ENCODE measurements at regions not wholly inside any gene's neighbourhood (a gene's known extent, or its start where the extent isn't known, plus 50 kb on each side); places are given as distances from the start of the nearest gene placed in this dataset.

DNA sequence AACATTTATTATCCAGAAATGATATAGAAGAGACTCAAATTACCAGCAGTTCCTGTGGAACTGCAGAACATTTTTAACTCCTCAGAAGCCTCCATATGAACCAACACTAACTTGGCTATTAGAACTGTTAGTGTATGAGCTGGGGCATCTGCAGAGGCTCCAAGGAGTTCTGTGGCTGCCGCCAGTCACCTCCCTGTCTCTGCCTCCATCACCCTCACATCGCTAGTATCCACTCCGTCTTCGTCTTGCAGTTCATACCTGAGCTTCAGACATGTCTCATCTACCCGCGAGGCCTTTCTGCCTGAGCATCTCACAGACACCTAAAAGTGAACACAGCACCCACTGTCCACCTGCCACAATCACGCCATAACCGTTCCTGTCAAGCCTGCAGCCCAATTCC, 89.5 kb upstream of the CST7 start:
- Histone ChIP-seq H3K4me1 (ENCODE audit: control insufficient read depth, low read length) (no peaks in the 10 kb centered on the region), H3K4me3 (ENCODE audit: low read length) (no peak overlapping the region), H3F3A (ENCODE audit: control insufficient read depth, insufficient read depth) (no peaks in the 10 kb centered on the region), H3K79me2 (ENCODE audit: control insufficient read depth, low read length) (no peaks in the 10 kb centered on the region), H3K9me2 (replicated peaks; ENCODE audit: control insufficient read depth, low read length) (no peaks in the 10 kb centered on the region), H3K27me3 (ENCODE audit: control insufficient read depth, low read length) (no peaks in the 10 kb centered on the region), H3K36me3 (ENCODE audit: control insufficient read depth, low read length) (no peaks in the 10 kb centered on the region), H3K4me2 (ENCODE audit: low read length) (no peak overlapping the region), H3K9me3 (ENCODE audit: control insufficient read depth, insufficient read depth, low read length) (peaks cover 10% of the 10 kb centered on the region), H3K27ac (ENCODE audit: low read depth, low read length) (no peak overlapping the region), H4K20me1 (ENCODE audit: control insufficient read depth, insufficient read depth, low read depth, low read length) (no peaks in the 10 kb centered on the region)
- TF ChIP-seq, protein P1, sequence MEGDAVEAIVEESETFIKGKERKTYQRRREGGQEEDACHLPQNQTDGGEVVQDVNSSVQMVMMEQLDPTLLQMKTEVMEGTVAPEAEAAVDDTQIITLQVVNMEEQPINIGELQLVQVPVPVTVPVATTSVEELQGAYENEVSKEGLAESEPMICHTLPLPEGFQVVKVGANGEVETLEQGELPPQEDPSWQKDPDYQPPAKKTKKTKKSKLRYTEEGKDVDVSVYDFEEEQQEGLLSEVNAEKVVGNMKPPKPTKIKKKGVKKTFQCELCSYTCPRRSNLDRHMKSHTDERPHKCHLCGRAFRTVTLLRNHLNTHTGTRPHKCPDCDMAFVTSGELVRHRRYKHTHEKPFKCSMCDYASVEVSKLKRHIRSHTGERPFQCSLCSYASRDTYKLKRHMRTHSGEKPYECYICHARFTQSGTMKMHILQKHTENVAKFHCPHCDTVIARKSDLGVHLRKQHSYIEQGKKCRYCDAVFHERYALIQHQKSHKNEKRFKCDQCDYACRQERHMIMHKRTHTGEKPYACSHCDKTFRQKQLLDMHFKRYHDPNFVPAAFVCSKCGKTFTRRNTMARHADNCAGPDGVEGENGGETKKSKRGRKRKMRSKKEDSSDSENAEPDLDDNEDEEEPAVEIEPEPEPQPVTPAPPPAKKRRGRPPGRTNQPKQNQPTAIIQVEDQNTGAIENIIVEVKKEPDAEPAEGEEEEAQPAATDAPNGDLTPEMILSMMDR (IDR thresholded peaks at IDR 0.05; ENCODE audit: low read depth, low read length, poor library complexity, severe bottlenecking): no peak
- no peak for TF ChIP-seq EZH2phosphoT487 (IDR thresholded peaks at IDR 0.05; ENCODE audit: borderline replicate concordance, low read length)

DNA sequence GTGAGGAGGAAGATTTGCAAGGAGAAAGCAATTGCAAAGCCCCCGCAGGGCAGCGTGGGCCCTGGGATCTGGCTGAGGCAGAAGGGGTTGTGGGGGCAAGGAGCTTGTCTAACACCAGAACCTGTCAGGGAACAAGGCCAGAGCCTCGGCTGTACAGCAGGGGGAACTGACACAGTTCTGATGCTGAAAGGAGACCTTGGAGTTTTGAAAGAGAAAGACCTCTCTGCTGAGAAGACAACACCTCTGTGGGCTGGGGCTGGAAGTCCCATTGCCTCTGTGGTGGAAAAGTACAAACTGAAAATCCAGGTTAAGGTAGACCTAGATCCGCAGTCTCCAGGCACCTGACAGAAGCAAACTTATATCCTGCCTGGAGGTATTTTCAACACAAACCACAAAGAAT, 86.9 kb upstream of the CST7 start:
- Histone ChIP-seq H3K79me2 (ENCODE audit: control insufficient read depth, low read length) (no peaks in the 10 kb centered on the region), H3K27me3 (ENCODE audit: control insufficient read depth, low read length) (no peaks in the 10 kb centered on the region), H3K4me2 (ENCODE audit: low read length) (no peak overlapping the region), H3F3A (ENCODE audit: control insufficient read depth, insufficient read depth) (no peaks in the 10 kb centered on the region), H3K9me2 (replicated peaks; ENCODE audit: control insufficient read depth, low read length) (no peaks in the 10 kb centered on the region), H3K36me3 (ENCODE audit: control insufficient read depth, low read length) (no peaks in the 10 kb centered on the region), H3K4me3 (ENCODE audit: low read length) (no peak overlapping the region), H3K27ac (ENCODE audit: low read depth, low read length) (no peak overlapping the region), H4K20me1 (ENCODE audit: control insufficient read depth, insufficient read depth, low read depth, low read length) (no peaks in the 10 kb centered on the region), H3K9me3 (ENCODE audit: control insufficient read depth, insufficient read depth, low read length) (peaks cover 18% of the 10 kb centered on the region), H3K4me1 (ENCODE audit: control insufficient read depth, low read length) (no peaks in the 10 kb centered on the region)
- no peak for TF ChIP-seq EZH2phosphoT487 (IDR thresholded peaks at IDR 0.05; ENCODE audit: borderline replicate concordance, low read length)
- TF ChIP-seq, protein P1 (IDR thresholded peaks at IDR 0.05; ENCODE audit: low read depth, low read length, poor library complexity, severe bottlenecking): no peak

DNA sequence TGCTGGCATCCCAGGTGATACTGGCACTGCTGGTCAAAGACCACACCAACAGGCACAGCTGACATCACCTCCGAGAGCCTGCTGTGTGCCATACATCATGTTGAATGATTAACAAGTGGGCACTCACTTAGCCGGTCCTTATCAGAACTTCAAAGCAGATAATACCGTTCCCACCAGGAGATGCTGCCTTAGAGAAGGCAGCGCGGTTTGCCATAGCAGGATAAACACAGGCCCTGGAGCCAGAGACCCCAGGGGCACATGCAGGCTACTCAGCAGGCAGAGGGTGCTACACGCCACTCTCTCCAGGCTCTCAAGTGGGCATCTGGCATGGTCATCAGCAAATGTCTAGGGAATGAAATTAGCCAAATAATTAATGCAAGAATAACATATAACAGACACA, 86.5 kb upstream of the CST7 start:
- Histone ChIP-seq H3K27me3 (ENCODE audit: control insufficient read depth, low read length) (no peaks in the 10 kb centered on the region), H3F3A (ENCODE audit: control insufficient read depth, insufficient read depth) (no peaks in the 10 kb centered on the region), H3K4me2 (ENCODE audit: low read length) (no peak overlapping the region), H4K20me1 (ENCODE audit: control insufficient read depth, insufficient read depth, low read depth, low read length) (no peaks in the 10 kb centered on the region), H3K27ac (ENCODE audit: low read depth, low read length) (no peak overlapping the region), H3K4me3 (ENCODE audit: low read length) (no peak overlapping the region), H3K79me2 (ENCODE audit: control insufficient read depth, low read length) (no peaks in the 10 kb centered on the region), H3K9me2 (replicated peaks; ENCODE audit: control insufficient read depth, low read length) (no peaks in the 10 kb centered on the region), H3K9me3 (ENCODE audit: control insufficient read depth, insufficient read depth, low read length) (peaks cover 16% of the 10 kb centered on the region), H3K4me1 (ENCODE audit: control insufficient read depth, low read length) (no peaks in the 10 kb centered on the region), H3K36me3 (ENCODE audit: control insufficient read depth, low read length) (no peaks in the 10 kb centered on the region)
- no peak for TF ChIP-seq EZH2phosphoT487 (IDR thresholded peaks at IDR 0.05; ENCODE audit: borderline replicate concordance, low read length)

DNA sequence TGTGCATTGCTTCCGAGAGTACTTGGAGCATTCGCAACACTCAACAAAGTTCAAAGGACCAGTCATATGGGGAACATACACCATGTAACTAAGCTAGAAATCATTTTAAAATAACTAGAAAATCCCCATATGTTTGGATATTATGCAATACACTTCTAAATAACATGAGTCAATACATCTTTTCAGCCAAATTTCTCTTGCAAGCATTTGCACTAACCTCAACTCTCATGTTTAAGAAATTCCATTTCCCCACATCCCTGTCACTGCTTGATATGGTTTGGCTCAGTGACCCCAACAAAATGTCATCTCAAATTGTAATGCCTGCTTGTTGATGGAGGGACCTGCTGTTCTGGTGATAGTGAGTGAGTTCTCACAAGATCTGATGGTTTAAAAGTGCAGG, 85.7 kb upstream of the CST7 start:
- Histone ChIP-seq H3K27ac (ENCODE audit: low read depth, low read length) (no peak overlapping the region), H3K36me3 (ENCODE audit: control insufficient read depth, low read length) (no peaks in the 10 kb centered on the region), H3F3A (ENCODE audit: control insufficient read depth, insufficient read depth) (no peaks in the 10 kb centered on the region), H3K27me3 (ENCODE audit: control insufficient read depth, low read length) (no peaks in the 10 kb centered on the region), H3K4me3 (ENCODE audit: low read length) (no peak overlapping the region), H3K4me1 (ENCODE audit: control insufficient read depth, low read length) (no peaks in the 10 kb centered on the region), H3K9me2 (replicated peaks; ENCODE audit: control insufficient read depth, low read length) (no peaks in the 10 kb centered on the region), H3K9me3 (ENCODE audit: control insufficient read depth, insufficient read depth, low read length) (peaks cover 13% of the 10 kb centered on the region; the same call in 1 of the 2 replicates), H4K20me1 (ENCODE audit: control insufficient read depth, insufficient read depth, low read depth, low read length) (no peaks in the 10 kb centered on the region), H3K79me2 (ENCODE audit: control insufficient read depth, low read length) (no peaks in the 10 kb centered on the region), H3K4me2 (ENCODE audit: low read length) (no peak overlapping the region)
- TF ChIP-seq, protein P1 (IDR thresholded peaks at IDR 0.05; ENCODE audit: low read depth, low read length, poor library complexity, severe bottlenecking): no peak
- no peak for TF ChIP-seq EZH2phosphoT487 (IDR thresholded peaks at IDR 0.05; ENCODE audit: borderline replicate concordance, low read length)

Data from DOHH2 (cell line).